Body of pancreas (tissue), 4 donors: ENCODE measurements at regions not wholly inside any gene's neighbourhood (a gene's known extent, or its start where the extent isn't known, plus 50 kb on each side); places are given as distances from the start of the nearest gene placed in this dataset.

Experiments
- POLR2A ChIP-seq, 3 donors: fragments of 450-650 bp; IDR thresholded peaks; one replicate each; pipeline ENCODE4 v1.6.1; 2016; ENCODE audit warnings: antibody characterized with exemption in 3 of 3, mild to moderate bottlenecking in 2 of 3
- TF ChIP-seq, protein P1 (sequence below), 7 experiments: fragments of 450-650 bp in 4 of 7; fragments of 200-600 bp in 3 of 7; sonication (generic) in 3 of 7; IDR thresholded peaks; one replicate each; pipeline ENCODE4 v1.5.1; 2016 to 2019; ENCODE audit warnings: antibody characterized with exemption in 7 of 7

GRCh38 chr14:100450736-100451135, 127.6 kb downstream of the SLC25A47 start:
- TF ChIP-seq, protein P1, sequence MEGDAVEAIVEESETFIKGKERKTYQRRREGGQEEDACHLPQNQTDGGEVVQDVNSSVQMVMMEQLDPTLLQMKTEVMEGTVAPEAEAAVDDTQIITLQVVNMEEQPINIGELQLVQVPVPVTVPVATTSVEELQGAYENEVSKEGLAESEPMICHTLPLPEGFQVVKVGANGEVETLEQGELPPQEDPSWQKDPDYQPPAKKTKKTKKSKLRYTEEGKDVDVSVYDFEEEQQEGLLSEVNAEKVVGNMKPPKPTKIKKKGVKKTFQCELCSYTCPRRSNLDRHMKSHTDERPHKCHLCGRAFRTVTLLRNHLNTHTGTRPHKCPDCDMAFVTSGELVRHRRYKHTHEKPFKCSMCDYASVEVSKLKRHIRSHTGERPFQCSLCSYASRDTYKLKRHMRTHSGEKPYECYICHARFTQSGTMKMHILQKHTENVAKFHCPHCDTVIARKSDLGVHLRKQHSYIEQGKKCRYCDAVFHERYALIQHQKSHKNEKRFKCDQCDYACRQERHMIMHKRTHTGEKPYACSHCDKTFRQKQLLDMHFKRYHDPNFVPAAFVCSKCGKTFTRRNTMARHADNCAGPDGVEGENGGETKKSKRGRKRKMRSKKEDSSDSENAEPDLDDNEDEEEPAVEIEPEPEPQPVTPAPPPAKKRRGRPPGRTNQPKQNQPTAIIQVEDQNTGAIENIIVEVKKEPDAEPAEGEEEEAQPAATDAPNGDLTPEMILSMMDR (IDR thresholded peaks at IDR 0.05), result no peak
- TF ChIP-seq POLR2A (IDR thresholded peaks at IDR 0.05), result no peak
